ENCODE measurements at regions not wholly inside any gene's neighbourhood (a gene's known extent, or its start where the extent isn't known, plus 50 kb on each side); places are given as distances from the start of the nearest gene placed in this dataset.

GRCh38 chr1:172776071-172776470 is 117.2 kb downstream of the FASLG start:
- Histone ChIP-seq H3K36me3 (ENCODE audit: control insufficient read depth, insufficient read depth, low read length) (no peaks in the 10 kb centered on the region), H3K27me3 (replicated peaks; ENCODE audit: control insufficient read depth, insufficient read depth, low read length) (peaks cover 3% of the 10 kb centered on the region), H3K4me3 (replicated peaks; ENCODE audit: low read depth, low read length) (no peak overlapping the region)
- TF ChIP-seq CTCF (IDR thresholded peaks at IDR 0.05; ENCODE audit: insufficient read depth, low read length, poor library complexity, severe bottlenecking) = no peak
- DNase-seq (ENCODE audit: extremely low read depth, insufficient read length) = no peak

GRCh38 chr1:172777767-172778166 is 118.9 kb downstream of the FASLG start:
- Histone ChIP-seq H3K36me3 (ENCODE audit: control insufficient read depth, insufficient read depth, low read length) (no peaks in the 10 kb centered on the region), H3K4me3 (replicated peaks; ENCODE audit: low read depth, low read length) (no peak overlapping the region), H3K27me3 (replicated peaks; ENCODE audit: control insufficient read depth, insufficient read depth, low read length) (peaks cover 3% of the 10 kb centered on the region)
- no peak for DNase-seq (ENCODE audit: extremely low read depth, insufficient read length)
- TF ChIP-seq CTCF (IDR thresholded peaks at IDR 0.05; ENCODE audit: insufficient read depth, low read length, poor library complexity, severe bottlenecking) = no peak

- peak; percentile 56 for DNase-seq (ENCODE audit: extremely low read depth, insufficient read length)
- no peaks in the 10 kb centered on the region for H3K36me3 ChIP-seq (ENCODE audit: control insufficient read depth, insufficient read depth, low read length)
- TF ChIP-seq CTCF (IDR thresholded peaks at IDR 0.05; ENCODE audit: insufficient read depth, low read length, poor library complexity, severe bottlenecking) = peak; percentile 57
- H3K4me3 ChIP-seq (replicated peaks; ENCODE audit: low read depth, low read length) = no peak overlapping the region
- peaks cover 3% of the 10 kb centered on the region; the same call in 1 of the 2 replicates for H3K27me3 ChIP-seq (replicated peaks; ENCODE audit: control insufficient read depth, insufficient read depth, low read length)
These were observed 119.9 kb downstream of the FASLG start for GRCh38 chr1:172778456-172779455.

- Histone ChIP-seq H3K27me3 (replicated peaks; ENCODE audit: control insufficient read depth, insufficient read depth, low read length) (peaks cover 3% of the 10 kb centered on the region; the same call in 1 of the 2 replicates), H3K36me3 (ENCODE audit: control insufficient read depth, insufficient read depth, low read length) (no peaks in the 10 kb centered on the region), H3K4me3 (replicated peaks; ENCODE audit: low read depth, low read length) (no peak overlapping the region)
- no peak for DNase-seq (ENCODE audit: extremely low read depth, insufficient read length)
- TF ChIP-seq CTCF (IDR thresholded peaks at IDR 0.05; ENCODE audit: insufficient read depth, low read length, poor library complexity, severe bottlenecking) = no peak
These were observed 120.6 kb downstream of the FASLG start for GRCh38 chr1:172779491-172779890.

GRCh38 chr1:172781513-172782140 is 122.7 kb downstream of the FASLG start:
- H3K36me3 ChIP-seq (ENCODE audit: control insufficient read depth, insufficient read depth, low read length) = no peaks in the 10 kb centered on the region
- TF ChIP-seq CTCF (IDR thresholded peaks at IDR 0.05; ENCODE audit: insufficient read depth, low read length, poor library complexity, severe bottlenecking) = no peak
- DNase-seq (ENCODE audit: extremely low read depth, insufficient read length) = peak; percentile 18
- H3K27me3 ChIP-seq (replicated peaks; ENCODE audit: control insufficient read depth, insufficient read depth, low read length) = no peaks in the 10 kb centered on the region; the same call in 1 of the 2 replicates
- no peak overlapping the region for H3K4me3 ChIP-seq (replicated peaks; ENCODE audit: low read depth, low read length)
